A673 (cell line): ENCODE measurements at regions not wholly inside any gene's neighbourhood (a gene's known extent, or its start where the extent isn't known, plus 50 kb on each side); places are given as distances from the start of the nearest gene placed in this dataset.

Experiments
- EZH2 ChIP-seq: fragments of 200-600 bp; sonication (generic); IDR thresholded peaks from 2 replicates; pipeline ENCODE4 v1.6.1; 2017; ENCODE audit warnings: borderline replicate concordance, low read depth, mild to moderate bottlenecking, mixed read lengths, antibody characterized with exemption, low read length; ENCODE audit not compliant: poor library complexity, severe bottlenecking
- TF ChIP-seq, protein P1 (sequence below): fragments of 300-800, 200-600 bp; sonication (generic); conservative IDR thresholded peaks from 2 replicates; pipeline ENCODE4 v1.5.1; 2017; ENCODE audit warnings: low read depth, mild to moderate bottlenecking, antibody characterized with exemption, low read length, moderate library complexity, mixed read lengths

- TF ChIP-seq, protein P1, sequence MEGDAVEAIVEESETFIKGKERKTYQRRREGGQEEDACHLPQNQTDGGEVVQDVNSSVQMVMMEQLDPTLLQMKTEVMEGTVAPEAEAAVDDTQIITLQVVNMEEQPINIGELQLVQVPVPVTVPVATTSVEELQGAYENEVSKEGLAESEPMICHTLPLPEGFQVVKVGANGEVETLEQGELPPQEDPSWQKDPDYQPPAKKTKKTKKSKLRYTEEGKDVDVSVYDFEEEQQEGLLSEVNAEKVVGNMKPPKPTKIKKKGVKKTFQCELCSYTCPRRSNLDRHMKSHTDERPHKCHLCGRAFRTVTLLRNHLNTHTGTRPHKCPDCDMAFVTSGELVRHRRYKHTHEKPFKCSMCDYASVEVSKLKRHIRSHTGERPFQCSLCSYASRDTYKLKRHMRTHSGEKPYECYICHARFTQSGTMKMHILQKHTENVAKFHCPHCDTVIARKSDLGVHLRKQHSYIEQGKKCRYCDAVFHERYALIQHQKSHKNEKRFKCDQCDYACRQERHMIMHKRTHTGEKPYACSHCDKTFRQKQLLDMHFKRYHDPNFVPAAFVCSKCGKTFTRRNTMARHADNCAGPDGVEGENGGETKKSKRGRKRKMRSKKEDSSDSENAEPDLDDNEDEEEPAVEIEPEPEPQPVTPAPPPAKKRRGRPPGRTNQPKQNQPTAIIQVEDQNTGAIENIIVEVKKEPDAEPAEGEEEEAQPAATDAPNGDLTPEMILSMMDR = no peak
- TF ChIP-seq EZH2 = no peak
These were observed 113.4 kb upstream of the RAB18 start for GRCh38 chr10:27390681-27391080.
